GM21576 (cell line): ENCODE measurements at regions not wholly inside any gene's neighbourhood (a gene's known extent, or its start where the extent isn't known, plus 50 kb on each side); places are given as distances from the start of the nearest gene placed in this dataset.

ENCODE experiments used
- ATAC-seq: cut with Tn5 transposase; IDR thresholded peaks from one replicate; pipeline ENCODE4 v1.9.1; 2021; ENCODE audit warnings: mild to moderate bottlenecking, moderate library complexity; ENCODE audit not compliant: unreplicated experiment

DNA sequence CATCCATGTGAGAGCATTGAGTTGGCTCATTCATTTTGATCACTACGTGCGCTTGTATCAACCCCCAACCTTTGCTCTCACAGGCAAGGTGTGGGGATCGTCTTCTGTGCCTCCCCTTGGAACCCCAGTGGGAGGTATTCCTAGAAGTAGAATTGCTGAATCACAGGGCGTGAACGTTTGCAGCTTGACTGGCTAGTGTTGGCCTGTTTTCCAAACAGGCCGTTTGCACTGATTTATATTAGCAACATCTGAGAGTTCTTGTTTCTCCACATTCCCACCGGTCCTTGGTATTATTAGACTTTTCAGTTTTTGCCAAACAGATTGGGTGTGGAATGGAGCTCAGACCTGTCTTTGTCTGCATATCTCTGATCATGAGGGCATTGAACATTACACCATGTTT, 288.6 kb upstream of the PWP1 start:
- ATAC-seq = no peak

- ATAC-seq = no peak
Measured at GRCh38 chr12:107397890-107398500, 287.6 kb upstream of the PWP1 start.

GRCh38 chr12:107399046-107399445, 286.6 kb upstream of the PWP1 start:
- no peak for ATAC-seq

DNA sequence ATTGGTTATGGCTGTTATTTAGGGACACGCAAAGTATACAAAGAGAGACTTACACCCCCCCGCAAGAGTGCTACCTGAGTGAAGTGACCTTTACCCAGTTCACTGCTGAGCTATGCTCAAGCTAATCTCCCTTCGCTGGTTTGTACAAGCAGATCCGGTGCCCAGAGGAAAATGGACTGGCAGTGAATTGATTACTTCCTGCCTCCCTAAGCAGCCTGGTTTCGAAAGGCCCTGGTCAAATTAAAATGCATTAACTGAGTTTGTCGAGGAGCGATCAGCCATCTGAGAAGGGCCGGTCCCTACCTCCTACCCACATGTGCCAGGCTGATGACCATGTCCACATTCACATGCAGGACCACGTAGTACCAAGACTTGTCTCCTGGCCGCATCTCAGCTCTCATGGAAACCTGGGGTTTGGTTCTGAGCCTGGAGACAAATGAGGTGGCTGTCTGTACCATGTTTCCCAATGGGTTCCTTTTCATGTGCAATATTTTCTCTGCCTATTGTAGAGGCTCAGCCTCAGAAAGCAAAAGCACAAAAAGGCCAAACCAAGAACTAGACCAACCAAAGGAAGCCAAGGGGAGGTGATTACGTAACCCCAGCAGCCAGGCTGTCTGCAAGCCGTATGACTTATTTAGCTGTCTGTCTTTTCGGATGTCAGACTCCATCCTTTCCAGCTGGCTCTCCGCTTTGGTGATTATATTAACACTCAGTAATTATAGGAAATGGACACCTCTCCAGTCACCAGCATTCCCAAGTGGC, 284.7 kb upstream of the PWP1 start:
- no peak for ATAC-seq

- ATAC-seq = no peak
Measured at GRCh38 chr12:107402041-107403022, 283.3 kb upstream of the PWP1 start.

- ATAC-seq = no peak
Measured at GRCh38 chr12:107404981-107405380, 280.6 kb upstream of the PWP1 start.

- no peak for ATAC-seq
Measured at GRCh38 chr12:107405436-107405835, 280.2 kb upstream of the PWP1 start.

- ATAC-seq = no peak
Measured at GRCh38 chr12:107406932-107407331, 278.7 kb upstream of the PWP1 start.

DNA sequence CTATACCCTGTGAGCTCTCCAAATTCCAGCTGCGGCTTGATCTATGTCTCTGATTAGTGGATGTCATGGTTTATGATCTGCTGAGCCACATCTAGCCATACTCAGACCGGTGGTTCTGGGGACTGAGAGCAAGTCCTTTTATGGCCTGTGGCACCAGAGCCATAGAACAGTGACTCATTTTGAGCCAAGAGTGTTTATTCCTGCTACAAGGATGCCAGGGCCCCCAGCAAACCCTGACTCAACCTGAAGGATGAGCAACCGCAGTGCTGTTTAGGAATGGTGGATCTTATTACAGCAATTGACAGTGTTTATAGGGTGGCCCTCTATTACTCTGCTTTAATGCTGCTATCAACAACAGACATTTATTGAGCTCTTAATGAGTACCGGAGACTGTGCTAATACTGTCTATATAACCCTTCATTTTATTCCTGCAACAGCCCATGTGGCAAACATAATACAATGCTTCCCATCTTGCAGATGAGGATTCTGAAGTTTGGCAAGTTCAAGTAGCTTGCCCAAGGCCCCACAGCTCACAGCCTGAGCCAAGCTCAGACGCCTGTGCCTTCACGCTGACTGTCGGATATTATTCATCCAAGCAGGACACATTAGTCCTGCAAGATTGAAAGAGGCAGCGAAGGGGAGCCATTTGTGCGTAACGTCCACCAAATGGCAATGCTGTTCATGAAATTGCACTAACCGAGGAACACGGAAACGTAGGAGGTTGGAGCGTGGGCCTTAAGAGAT, 273.6 kb upstream of the PWP1 start:
- ATAC-seq = no peak

DNA sequence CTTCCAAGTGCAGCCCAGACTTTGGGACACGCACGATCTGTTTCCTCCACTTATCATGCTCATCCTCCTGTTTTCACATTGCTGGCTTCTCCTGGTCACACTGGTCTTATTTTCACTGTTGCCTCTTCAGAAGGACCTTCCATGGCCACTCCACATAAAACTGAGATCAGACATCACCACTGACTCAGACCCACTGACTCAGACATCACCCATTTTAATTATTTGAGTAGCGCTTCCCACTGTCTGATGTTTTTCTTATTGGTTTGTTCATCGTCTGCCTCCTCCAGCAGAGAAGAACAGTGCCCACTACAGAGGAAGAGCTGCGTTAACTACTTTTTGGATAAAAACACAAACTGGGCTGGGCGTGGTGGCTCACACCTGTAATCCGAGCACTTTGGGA, 270.5 kb upstream of the PWP1 start:
- ATAC-seq = no peak

GRCh38 chr12:107415834-107416233, 269.8 kb upstream of the PWP1 start:
- no peak for ATAC-seq

DNA sequence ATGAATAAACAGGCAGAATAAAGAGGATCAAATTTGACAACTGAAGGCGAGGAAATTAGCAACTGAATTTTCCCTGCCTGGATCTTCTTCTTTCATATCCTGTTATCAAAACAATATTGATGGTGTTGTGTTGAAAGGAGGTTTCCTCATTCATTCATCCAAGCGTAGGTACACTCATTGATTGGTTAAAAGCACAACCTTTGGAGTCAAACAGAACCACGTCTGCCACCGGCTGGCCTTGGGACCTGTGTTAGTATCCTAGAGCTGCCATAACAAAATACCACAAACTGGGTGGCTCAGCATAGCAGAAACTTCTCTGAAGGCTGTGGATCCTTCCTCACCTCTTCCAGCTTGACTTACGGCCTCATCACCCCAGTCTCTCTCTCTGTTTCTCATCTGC, 268.6 kb upstream of the PWP1 start:
- ATAC-seq = no peak

- ATAC-seq = no peak
Measured at GRCh38 chr12:107418981-107419380, 266.6 kb upstream of the PWP1 start.

GRCh38 chr12:107423531-107423930, 262.1 kb upstream of the PWP1 start:
- no peak for ATAC-seq

- ATAC-seq = no peak
Measured at GRCh38 chr12:107429006-107429705, 256.4 kb upstream of the PWP1 start.

DNA sequence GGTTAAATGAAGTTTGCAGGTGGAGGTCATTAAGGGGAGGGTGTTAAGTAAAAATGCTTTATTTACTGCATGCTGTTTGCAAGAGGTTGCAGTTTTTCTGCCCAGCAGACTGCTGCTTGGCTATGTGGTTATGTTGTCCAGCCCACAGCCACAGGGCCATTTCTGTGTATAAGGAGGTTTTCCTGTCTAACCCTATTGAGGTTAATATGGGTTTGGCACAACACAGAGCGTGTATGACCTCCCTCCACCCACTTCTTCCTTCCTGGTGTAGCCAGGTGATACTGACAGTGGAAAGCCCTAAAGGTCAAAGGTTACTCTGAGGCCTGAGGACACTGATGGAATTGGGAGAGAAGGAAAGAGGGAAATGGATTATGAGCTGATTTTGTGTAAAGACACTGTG, 253.7 kb upstream of the PWP1 start:
- ATAC-seq = no peak

- no peak for ATAC-seq
Measured at GRCh38 chr12:107435072-107435471, 250.5 kb upstream of the PWP1 start.

DNA sequence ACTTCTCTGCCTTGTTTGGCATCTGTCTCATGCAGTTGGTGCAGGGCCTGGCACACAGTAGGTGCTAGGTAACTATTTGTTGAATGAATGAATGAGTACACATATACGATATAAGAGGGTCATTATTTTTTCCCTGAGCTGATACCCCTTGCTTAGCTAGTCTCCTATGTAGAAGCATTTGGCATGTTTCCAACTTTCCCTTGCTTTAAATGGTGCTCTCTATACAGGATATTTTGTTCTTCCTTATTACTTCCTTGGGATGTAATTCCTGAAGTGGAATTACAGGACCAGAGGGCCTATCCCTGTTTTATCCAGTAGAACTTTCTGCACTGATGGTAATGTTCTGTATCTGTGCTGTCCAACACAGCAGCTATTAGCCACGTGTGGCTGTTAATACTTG, 250.1 kb upstream of the PWP1 start:
- no peak for ATAC-seq

- no peak for ATAC-seq
Measured at GRCh38 chr12:107436376-107436775, 249.2 kb upstream of the PWP1 start.

- ATAC-seq = no peak
Measured at GRCh38 chr12:107436836-107437235, 248.8 kb upstream of the PWP1 start.
